OCI-LY1 (cell line): ENCODE measurements at regions not wholly inside any gene's neighbourhood (a gene's known extent, or its start where the extent isn't known, plus 50 kb on each side); places are given as distances from the start of the nearest gene placed in this dataset.

Source experiments
- EZH2 ChIP-seq: fragments of 200-600 bp; sonication (generic), shearing (Covaris generic); IDR thresholded peaks from 2 replicates; pipeline ENCODE4 v1.8.0; 2017; ENCODE audit warnings: borderline replicate concordance, mixed run types, mild to moderate bottlenecking, antibody characterized with exemption, low read length, moderate library complexity, mixed read lengths
- TF ChIP-seq, protein P1 (sequence below): fragments of 200-600 bp; sonication (generic), shearing (Covaris generic); IDR thresholded peaks from 2 replicates; pipeline ENCODE4 v1.5.1; 2017; ENCODE audit warnings: mild to moderate bottlenecking, antibody characterized with exemption, low read length, moderate library complexity, mixed read lengths

DNA sequence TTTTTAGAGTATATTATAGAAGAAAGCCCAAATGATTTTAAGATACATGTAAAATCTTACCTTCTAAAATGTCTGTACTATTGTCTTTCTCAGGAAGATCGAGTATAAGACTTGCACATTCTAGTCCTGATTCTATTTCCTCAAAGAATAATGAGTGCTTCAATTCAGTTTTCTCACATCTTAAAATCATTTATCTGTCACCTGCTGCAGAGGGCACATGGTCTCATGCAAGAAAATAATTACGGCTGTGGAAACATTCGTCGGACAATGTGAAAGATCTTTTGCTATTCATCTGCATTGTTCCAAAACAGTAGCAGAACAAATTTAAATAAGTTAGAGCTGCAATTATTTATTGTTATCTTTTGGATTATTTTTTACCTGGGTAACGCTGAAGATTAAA, 1403.5 kb downstream of the PCDH9 start:
- TF ChIP-seq, protein P1, sequence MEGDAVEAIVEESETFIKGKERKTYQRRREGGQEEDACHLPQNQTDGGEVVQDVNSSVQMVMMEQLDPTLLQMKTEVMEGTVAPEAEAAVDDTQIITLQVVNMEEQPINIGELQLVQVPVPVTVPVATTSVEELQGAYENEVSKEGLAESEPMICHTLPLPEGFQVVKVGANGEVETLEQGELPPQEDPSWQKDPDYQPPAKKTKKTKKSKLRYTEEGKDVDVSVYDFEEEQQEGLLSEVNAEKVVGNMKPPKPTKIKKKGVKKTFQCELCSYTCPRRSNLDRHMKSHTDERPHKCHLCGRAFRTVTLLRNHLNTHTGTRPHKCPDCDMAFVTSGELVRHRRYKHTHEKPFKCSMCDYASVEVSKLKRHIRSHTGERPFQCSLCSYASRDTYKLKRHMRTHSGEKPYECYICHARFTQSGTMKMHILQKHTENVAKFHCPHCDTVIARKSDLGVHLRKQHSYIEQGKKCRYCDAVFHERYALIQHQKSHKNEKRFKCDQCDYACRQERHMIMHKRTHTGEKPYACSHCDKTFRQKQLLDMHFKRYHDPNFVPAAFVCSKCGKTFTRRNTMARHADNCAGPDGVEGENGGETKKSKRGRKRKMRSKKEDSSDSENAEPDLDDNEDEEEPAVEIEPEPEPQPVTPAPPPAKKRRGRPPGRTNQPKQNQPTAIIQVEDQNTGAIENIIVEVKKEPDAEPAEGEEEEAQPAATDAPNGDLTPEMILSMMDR: no peak
- TF ChIP-seq EZH2: no peak
